ENCODE measurements at regions not wholly inside any gene's neighbourhood (a gene's known extent, or its start where the extent isn't known, plus 50 kb on each side); places are given as distances from the start of the nearest gene placed in this dataset.

DNA sequence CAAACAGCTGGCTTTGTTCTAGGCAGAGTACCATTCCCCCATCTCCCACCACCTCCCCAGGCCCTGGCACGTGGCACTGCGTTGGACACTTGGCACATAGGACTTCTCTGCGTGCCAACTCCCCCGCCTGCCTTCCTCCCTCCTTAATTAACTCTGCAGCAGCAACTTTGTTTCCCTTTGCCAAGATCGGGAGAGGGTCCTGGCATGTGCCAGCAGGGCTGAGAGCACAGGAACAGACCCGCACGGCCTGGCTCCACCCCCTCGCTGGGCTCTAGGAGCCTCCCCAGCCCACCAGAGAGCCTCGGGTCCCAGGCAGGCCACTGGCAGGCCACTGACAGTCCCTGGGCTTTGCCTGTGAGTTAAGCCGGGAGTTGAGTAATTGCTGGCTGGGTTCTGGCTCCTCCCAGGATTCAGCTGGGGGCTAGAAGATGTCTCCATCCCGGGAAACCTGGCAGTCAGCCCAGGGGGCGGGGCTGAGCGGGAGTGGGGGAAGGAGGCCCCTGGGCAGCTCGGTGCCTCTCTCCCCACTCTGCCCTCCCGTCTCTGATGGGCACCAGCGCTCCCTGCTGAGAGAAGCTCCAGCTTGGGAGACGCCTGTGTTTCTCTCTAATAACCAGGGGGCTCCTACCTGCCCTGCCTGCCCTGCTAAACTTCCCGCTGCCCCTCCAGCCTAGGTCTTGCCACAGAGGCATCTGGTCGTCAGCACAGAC lies 224.0 kb upstream of the TNRC6C start:
- peaks cover 0 to 55% (median 42%) of the 10 kb centered on the region in 12 donors for H3K4me1 ChIP-seq
- WGBS, 4 donors: 6 to 9% (median 9%) methylated on average over 15 to 19 of the region's 19 CpGs

GRCh38 chr17:77735081-77735565 lies 223.4 kb upstream of the TNRC6C start:
- H3K4me1 ChIP-seq: peaks cover 0 to 57% (median 43%) of the 10 kb centered on the region in 12 donors
- WGBS, 4 donors: 20 to 37% (median 26%) methylated on average over 9 to 10 of the region's 10 CpGs
- peak overlapping the region; percentile 78 to 97 (median 86) for H3K27ac ChIP-seq
- no peaks in the 10 kb centered on the region for H3K27me3 ChIP-seq
- intact Hi-C loops (cut with DNase I): loop anchor here in 7 of 10 donors (2.0 to 10.0 kb wide), 6 partner anchors 80 to 193 kb away; no protein-coding TSS in a partner anchor
- peak overlapping the region in 5 of 12 donors; percentile 3 to 27 (median 14) for H3K4me3 ChIP-seq
- ATAC-seq (peak; percentile 16 to 31 (median 18)), DNase-seq (peak in 1 of 5 donors; percentile 50)
- TF ChIP-seq POLR2A (IDR thresholded peaks at IDR 0.05): no peak
- TF ChIP-seq, protein P1, sequence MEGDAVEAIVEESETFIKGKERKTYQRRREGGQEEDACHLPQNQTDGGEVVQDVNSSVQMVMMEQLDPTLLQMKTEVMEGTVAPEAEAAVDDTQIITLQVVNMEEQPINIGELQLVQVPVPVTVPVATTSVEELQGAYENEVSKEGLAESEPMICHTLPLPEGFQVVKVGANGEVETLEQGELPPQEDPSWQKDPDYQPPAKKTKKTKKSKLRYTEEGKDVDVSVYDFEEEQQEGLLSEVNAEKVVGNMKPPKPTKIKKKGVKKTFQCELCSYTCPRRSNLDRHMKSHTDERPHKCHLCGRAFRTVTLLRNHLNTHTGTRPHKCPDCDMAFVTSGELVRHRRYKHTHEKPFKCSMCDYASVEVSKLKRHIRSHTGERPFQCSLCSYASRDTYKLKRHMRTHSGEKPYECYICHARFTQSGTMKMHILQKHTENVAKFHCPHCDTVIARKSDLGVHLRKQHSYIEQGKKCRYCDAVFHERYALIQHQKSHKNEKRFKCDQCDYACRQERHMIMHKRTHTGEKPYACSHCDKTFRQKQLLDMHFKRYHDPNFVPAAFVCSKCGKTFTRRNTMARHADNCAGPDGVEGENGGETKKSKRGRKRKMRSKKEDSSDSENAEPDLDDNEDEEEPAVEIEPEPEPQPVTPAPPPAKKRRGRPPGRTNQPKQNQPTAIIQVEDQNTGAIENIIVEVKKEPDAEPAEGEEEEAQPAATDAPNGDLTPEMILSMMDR (IDR thresholded peaks at IDR 0.05): no peak
- no peaks in the 10 kb centered on the region for H3K36me3 ChIP-seq
- peaks cover 0 to 26% (median 7%) of the 10 kb centered on the region in 12 donors for H3K9me3 ChIP-seq

More for the DNA sequence above, 224.0 kb upstream of the TNRC6C start:
- peaks cover 0 to 26% (median 7%) of the 10 kb centered on the region in 12 donors for H3K9me3 ChIP-seq
- peak overlapping the region in 6 of 12 donors; percentile 7 to 28 (median 16) for H3K4me3 ChIP-seq
- TF ChIP-seq, protein P1 (IDR thresholded peaks at IDR 0.05): peak in 5 of 12 donors; percentile 6 to 46 (median 23)
- TF ChIP-seq POLR2A (IDR thresholded peaks at IDR 0.05): no peak
- ATAC-seq (peak; percentile 74 to 84 (median 82)), DNase-seq (peak; percentile 92 to 96 (median 93))
- H3K27me3 ChIP-seq: no peaks in the 10 kb centered on the region
- no peaks in the 10 kb centered on the region for H3K36me3 ChIP-seq
- peak overlapping the region; percentile 78 to 97 (median 86) for H3K27ac ChIP-seq
- intact Hi-C loops (cut with DNase I): loop anchor here in 9 of 10 donors (1.0 to 10.0 kb wide), 9 partner anchors 52 to 192 kb away; no protein-coding TSS in a partner anchor

GRCh38 chr17:77735566-77736198 lies 222.8 kb upstream of the TNRC6C start:
- Histone ChIP-seq H3K36me3 (no peaks in the 10 kb centered on the region), H3K27me3 (no peaks in the 10 kb centered on the region), H3K4me3 (peak overlapping the region in 6 of 12 donors; percentile 3 to 29 (median 22)), H3K27ac (peak overlapping the region; percentile 78 to 97 (median 86)), H3K4me1 (peaks cover 0 to 57% (median 43%) of the 10 kb centered on the region in 12 donors), H3K9me3 (peaks cover 0 to 26% (median 7%) of the 10 kb centered on the region in 12 donors)
- TF ChIP-seq POLR2A (IDR thresholded peaks at IDR 0.05): no peak
- TF ChIP-seq, protein P1 (IDR thresholded peaks at IDR 0.05): no peak
- DNase-seq (peak in 4 of 5 donors; percentile 70 to 83 (median 76)), ATAC-seq (peak; percentile 67 to 76 (median 72))
- intact Hi-C loops (cut with DNase I): loop anchor here in 7 of 10 donors (2.0 to 10.0 kb wide), 6 partner anchors 79 to 193 kb away; no protein-coding TSS in a partner anchor
- WGBS, 4 donors: 23 to 30% (median 26%) methylated on average over 6 to 7 of the region's 7 CpGs
